GM23338 (cell line): ENCODE measurements at regions not wholly inside any gene's neighbourhood (a gene's known extent, or its start where the extent isn't known, plus 50 kb on each side); places are given as distances from the start of the nearest gene placed in this dataset.

Source experiments
- ATAC-seq: fragments of 200-7000 bp; cut with Tn5 transposase; 3 replicates; pipeline ENCODE4 v1.9.1; 2020
- DNase-seq: peaks from one replicate; pipeline ENCODE4 v3.0.0-alpha.2; 2015; ENCODE audit warnings: low spot score
- H2AFZ ChIP-seq: fragments of 200-600 bp; sonication (generic); 2 replicates; pipeline ENCODE4 v1.8.0; 2016; ENCODE audit warnings: antibody characterized with exemption, mild to moderate bottlenecking, moderate library complexity
- H3F3A ChIP-seq: fragments of 200-600 bp; sonication (generic); replicated peaks from 2 replicates; pipeline ENCODE4 v1.8.0; 2017; ENCODE audit warnings: antibody characterized with exemption, mixed run types, low read depth
- H3K27ac ChIP-seq: fragments of 200-600 bp; sonication (generic); 2 replicates; pipeline ENCODE4 v1.6.1; 2016; ENCODE audit warnings: low read depth
- H3K27me3 ChIP-seq: fragments of 200-600 bp; sonication (generic); 2 replicates; pipeline ENCODE4 v1.8.0; 2016; ENCODE audit warnings: mild to moderate bottlenecking, mixed run types, moderate library complexity; ENCODE audit not compliant: insufficient read depth
- H3K36me3 ChIP-seq: fragments of 200-600 bp; sonication (generic); 2 replicates; pipeline ENCODE4 v1.8.0; 2016; ENCODE audit warnings: mild to moderate bottlenecking; ENCODE audit not compliant: insufficient read depth
- H3K4me1 ChIP-seq: fragments of 200-600 bp; sonication (generic); 2 replicates; pipeline ENCODE4 v1.8.0; 2016; ENCODE audit warnings: mild to moderate bottlenecking, moderate library complexity; ENCODE audit not compliant: insufficient read depth
- H3K4me2 ChIP-seq: fragments of 200-600 bp; sonication (generic); 2 replicates; pipeline ENCODE4 v1.7.1; 2017; ENCODE audit warnings: mixed run types
- H3K4me3 ChIP-seq: fragments of 200-600 bp; sonication (generic); 2 replicates; pipeline ENCODE4 v1.6.1; 2016; ENCODE audit warnings: mixed run types
- H3K79me2 ChIP-seq: fragments of 200-600 bp; sonication (generic); replicated peaks from 2 replicates; pipeline ENCODE4 v1.8.0; 2017; ENCODE audit warnings: mild to moderate bottlenecking; ENCODE audit not compliant: insufficient read depth
- H3K9me2 ChIP-seq: fragments of 200-600 bp; sonication (generic); 2 replicates; pipeline ENCODE4 v1.8.0; 2017; ENCODE audit not compliant: insufficient read depth
- H4K20me1 ChIP-seq: fragments of 200-600 bp; sonication (generic); replicated peaks from 2 replicates; pipeline ENCODE4 v1.8.0; 2017; ENCODE audit warnings: mild to moderate bottlenecking; ENCODE audit not compliant: insufficient read depth
- H3K27ac Mint-ChIP-seq: 2 replicates; pipeline ENCODE4 v1.8.0; 2020; ENCODE audit warnings: inconsistent platforms, mild to moderate bottlenecking, moderate library complexity, mixed read lengths
- H3K27me3 Mint-ChIP-seq: 3 replicates; pipeline ENCODE4 v1.8.0; 2022; ENCODE audit warnings: low read depth, mild to moderate bottlenecking, moderate library complexity, mixed read lengths, inconsistent platforms; ENCODE audit not compliant: insufficient read depth, poor library complexity
- H3K36me3 Mint-ChIP-seq: 3 replicates; pipeline ENCODE4 v1.8.0; 2021; ENCODE audit warnings: low read depth, mild to moderate bottlenecking, inconsistent platforms, moderate library complexity, mixed read lengths
- H3K4me1 Mint-ChIP-seq: 3 replicates; pipeline ENCODE4 v1.8.0; 2020; ENCODE audit warnings: mild to moderate bottlenecking, inconsistent platforms, mixed read lengths
- H3K4me3 Mint-ChIP-seq: 3 replicates; pipeline ENCODE4 v1.8.0; 2021; ENCODE audit warnings: moderate library complexity, mild to moderate bottlenecking, inconsistent platforms, mixed read lengths
- H3K9me3 Mint-ChIP-seq: 3 replicates; pipeline ENCODE4 v1.8.0; 2020; ENCODE audit warnings: moderate library complexity, mild to moderate bottlenecking, inconsistent platforms, mixed read lengths
- CREB1 ChIP-seq: fragments of 250-450 bp; sonication (Bioruptor Pico); IDR thresholded peaks from 2 replicates; pipeline ENCODE4 v1.5.0; 2020; ENCODE audit warnings: low read depth, mild to moderate bottlenecking, moderate library complexity
- CTCF ChIP-seq, 2 experiments: fragments of 200-600 bp in 1 of 2; sonication (generic) in 1 of 2; conservative IDR thresholded peaks; 2 replicates each; pipeline versions ENCODE4 v1.5.1 to v1.6.1; 2016 to 2017; ENCODE audit warnings: antibody characterized with exemption in 2 of 2, low read depth in 2 of 2, mild to moderate bottlenecking in 2 of 2, moderate library complexity in 1 of 2
- ETS1 ChIP-seq: IDR thresholded peaks from 2 replicates; pipeline ENCODE4 v1.6.1; 2016; ENCODE audit warnings: antibody characterized with exemption
- EZH2 ChIP-seq: fragments of 200-600 bp; sonication (generic); IDR thresholded peaks from one replicate; pipeline ENCODE4 v1.8.0; 2017; ENCODE audit warnings: antibody characterized with exemption, mild to moderate bottlenecking, low read depth; ENCODE audit not compliant: unreplicated experiment
- EZH2phosphoT487 ChIP-seq: fragments of 200-600 bp; sonication (generic); IDR thresholded peaks from one replicate; pipeline ENCODE4 v1.8.1; 2018; ENCODE audit warnings: antibody characterized with exemption; ENCODE audit not compliant: unreplicated experiment
- JUNB ChIP-seq: IDR thresholded peaks from one replicate; pipeline ENCODE4 v1.6.1; 2016; ENCODE audit warnings: antibody characterized with exemption; ENCODE audit not compliant: unreplicated experiment
- NANOG ChIP-seq: IDR thresholded peaks from 2 replicates; pipeline ENCODE4 v1.6.1; 2016; ENCODE audit warnings: antibody characterized with exemption, borderline replicate concordance
- POLR2AphosphoS5 ChIP-seq: IDR thresholded peaks from 2 replicates; pipeline ENCODE4 v1.6.1; 2016; ENCODE audit warnings: antibody characterized with exemption, low read depth
- REST ChIP-seq: IDR thresholded peaks from one replicate; pipeline ENCODE4 v1.6.1; 2018; ENCODE audit warnings: antibody characterized with exemption; ENCODE audit not compliant: unreplicated experiment
- STAT1 ChIP-seq: IDR thresholded peaks from one replicate; pipeline ENCODE4 v1.6.1; 2016; ENCODE audit warnings: antibody characterized with exemption; ENCODE audit not compliant: unreplicated experiment
- ZNF114 ChIP-seq: fragments of 250-450 bp; sonication (Bioruptor Pico); IDR thresholded peaks from 2 replicates; pipeline ENCODE4 v1.5.0; 2020; ENCODE audit warnings: mild to moderate bottlenecking, moderate library complexity
- ZNF331 ChIP-seq: fragments of 250-450 bp; sonication (Bioruptor Pico); IDR thresholded peaks from 2 replicates; pipeline ENCODE4 v1.5.0; 2020; ENCODE audit warnings: low read depth, mild to moderate bottlenecking, moderate library complexity
- ZNF462 ChIP-seq: fragments of 250-450 bp; sonication (Bioruptor Pico); IDR thresholded peaks from 2 replicates; pipeline ENCODE4 v1.5.0; 2020; ENCODE audit warnings: mild to moderate bottlenecking, moderate library complexity

- no peak for TF ChIP-seq ZNF462
- no peak for TF ChIP-seq CTCF (conservative IDR thresholded peaks at IDR 0.05; ENCODE audit: low read depth in 2 of 2)
- TF ChIP-seq POLR2AphosphoS5: no peak
- TF ChIP-seq EZH2: no peak
- no peak for TF ChIP-seq ETS1
- TF ChIP-seq EZH2phosphoT487: no peak
- no peak for TF ChIP-seq NANOG
- TF ChIP-seq JUNB: no peak
- no peak for TF ChIP-seq REST
- TF ChIP-seq STAT1: no peak
- no peak for TF ChIP-seq CREB1 (CRISPR knock-in tag)
- no peak for TF ChIP-seq ZNF114 (CRISPR knock-in tag)
- TF ChIP-seq ZNF331 (CRISPR knock-in tag): no peak
Observed at GRCh38 chr2:56465491-56465890, 281.7 kb downstream of the CCDC85A start.

More at GRCh38 chr2:56465491-56465890, 281.7 kb downstream of the CCDC85A start:
- H4K20me1 ChIP-seq: no peaks in the 10 kb centered on the region
- no peaks in the 10 kb centered on the region for H3K27me3 Mint-ChIP-seq
- H3K36me3 ChIP-seq: no peaks in the 10 kb centered on the region
- H3K36me3 Mint-ChIP-seq: no peaks in the 10 kb centered on the region; the same call in 2 of the 3 replicates
- H3K27me3 ChIP-seq: no peaks in the 10 kb centered on the region
- H3K4me2 ChIP-seq: no peak overlapping the region
- H3K4me3 ChIP-seq: no peak overlapping the region
- ATAC-seq (no peak), DNase-seq (no peak)
- H3K4me1 Mint-ChIP-seq: no peaks in the 10 kb centered on the region; the same call in 2 of the 3 replicates
- H3K9me3 Mint-ChIP-seq: no peaks in the 10 kb centered on the region
- no peak overlapping the region for H2AFZ ChIP-seq
- no peaks in the 10 kb centered on the region for H3K4me1 ChIP-seq
- H3K27ac Mint-ChIP-seq: no peak overlapping the region
- no peaks in the 10 kb centered on the region for H3K79me2 ChIP-seq
- H3F3A ChIP-seq: no peaks in the 10 kb centered on the region
- H3K9me2 ChIP-seq: no peaks in the 10 kb centered on the region; the same call in 1 of the 2 replicates
- H3K27ac ChIP-seq: no peak overlapping the region
- no peak overlapping the region for H3K4me3 Mint-ChIP-seq
